H1 (cell line): ENCODE measurements at regions not wholly inside any gene's neighbourhood (a gene's known extent, or its start where the extent isn't known, plus 50 kb on each side); places are given as distances from the start of the nearest gene placed in this dataset.

ENCODE experiments used
- CTCF ChIA-PET: fragments of 300-600 bp; sonication (Branson Sonifier 250); formaldehyde crosslinking; loops from one replicate; lab custom pipeline; 2021; ENCODE audit not compliant: partially characterized antibody; lab: Charles Lee
- POLR2A ChIA-PET: fragments of 300-600 bp; sonication (Branson Sonifier 250); formaldehyde crosslinking; loops from one replicate; lab custom pipeline; 2021; ENCODE audit warnings: inconsistent platforms; ENCODE audit not compliant: partially characterized antibody; lab: Charles Lee
- DNase-seq, 2 experiments: peaks; one replicate each; pipeline versions ENCODE4 v3.0.0 to v3.0.0-alpha.2; 2010 to 2022; ENCODE audit warnings: low spot score in 2 of 2, low read depth in 1 of 2, mixed read lengths in 1 of 2
- FAIRE-seq: peaks from 2 replicates; lab custom pipeline; 2011; peaks lifted over from hg19 to GRCh38; lab: Jason Lieb, UNC
- H2AFZ ChIP-seq: 2 replicates; pipeline ENCODE4 v1.8.1; 2012; ENCODE audit warnings: low read length, inconsistent platforms
- H2AK5ac ChIP-seq: 2 replicates; pipeline ENCODE4 v1.6.1; 2013; ENCODE audit warnings: low read depth, low read length
- H2BK120ac ChIP-seq: replicated peaks from 2 replicates; pipeline ENCODE3; 2013; ENCODE audit warnings: low read depth, low read length, inconsistent platforms
- H2BK12ac ChIP-seq: 2 replicates; pipeline ENCODE4 v1.6.1; 2013; ENCODE audit warnings: low read depth, low read length
- H2BK15ac ChIP-seq: 2 replicates; pipeline ENCODE4 v1.6.1; 2013; ENCODE audit warnings: low read length
- H2BK20ac ChIP-seq: 2 replicates; pipeline ENCODE4 v1.6.1; 2013; ENCODE audit warnings: low read length
- H2BK5ac ChIP-seq: 2 replicates; pipeline ENCODE4 v1.6.1; 2013; ENCODE audit warnings: low read depth, low read length
- H3K14ac ChIP-seq: 2 replicates; pipeline ENCODE4 v1.6.1; 2013; ENCODE audit warnings: inconsistent platforms; ENCODE audit not compliant: insufficient read length
- H3K18ac ChIP-seq: 2 replicates; pipeline ENCODE4 v1.6.1; 2013; ENCODE audit warnings: low read length; ENCODE audit errors: extremely low read depth
- H3K23ac ChIP-seq: 2 replicates; pipeline ENCODE4 v1.6.1; 2013; ENCODE audit warnings: inconsistent platforms; ENCODE audit not compliant: insufficient read length
- H3K23me2 ChIP-seq: 2 replicates; pipeline ENCODE4 v1.6.1; 2013; ENCODE audit warnings: low read depth, low read length
- H3K27ac ChIP-seq: 2 replicates; pipeline ENCODE4 v1.6.1; 2011; ENCODE audit warnings: low read depth, low read length, inconsistent platforms
- H3K27me3 ChIP-seq, 4 experiments: replicated peaks in 1 of 4; 1 replicate in 1 of 4; 2 replicates in 3 of 4; pipeline versions ENCODE4 v1.6.1 to v1.8.1; 2011 to 2013; ENCODE audit warnings: low read length in 3 of 4, mild to moderate bottlenecking in 3 of 4, inconsistent platforms in 2 of 4, mixed read lengths in 2 of 4, moderate library complexity in 1 of 4; ENCODE audit not compliant: control insufficient read depth in 3 of 4, insufficient read depth in 3 of 4; ENCODE audit errors: extremely low read depth in 1 of 4
- H3K36me3 ChIP-seq, 4 experiments: 2 replicates each; pipeline versions ENCODE4 v1.6.1 to v1.8.1; 2011 to 2013; ENCODE audit warnings: mild to moderate bottlenecking in 4 of 4, low read length in 3 of 4, moderate library complexity in 2 of 4, control low read depth in 1 of 4, inconsistent platforms in 1 of 4; ENCODE audit not compliant: insufficient read depth in 4 of 4, control insufficient read depth in 2 of 4
- H3K4ac ChIP-seq: replicated peaks from 2 replicates; pipeline ENCODE3; 2013; ENCODE audit warnings: low read length, low read depth, mixed read lengths, inconsistent platforms; ENCODE audit not compliant: insufficient read length
- H3K4me1 ChIP-seq, 4 experiments: replicated peaks in 1 of 4; 1 replicate in 1 of 4; 2 replicates in 3 of 4; pipeline versions ENCODE4 v1.6.1 to v1.8.1; 2011 to 2013; ENCODE audit warnings: low read length in 3 of 4, inconsistent platforms in 2 of 4, mixed read lengths in 1 of 4; ENCODE audit not compliant: insufficient read depth in 4 of 4, control insufficient read depth in 3 of 4
- H3K4me2 ChIP-seq, 2 experiments: 2 replicates each; pipeline versions ENCODE4 v1.6.1 to v1.8.1; 2011 to 2013; ENCODE audit warnings: low read depth in 2 of 2, low read length in 2 of 2, control low read depth in 1 of 2, inconsistent platforms in 1 of 2, mild to moderate bottlenecking in 1 of 2; ENCODE audit not compliant: insufficient read depth in 1 of 2
- H3K4me3 ChIP-seq, 4 experiments: fragments of 200-600, 300-600 bp in 1 of 4; sonication (generic), shearing (Covaris generic), sonication (Bioruptor Twin) in 1 of 4; 2 replicates each; pipeline versions ENCODE4 v1.5.1 to v1.8.1; 2011 to 2016; ENCODE audit warnings: low read length in 4 of 4, low read depth in 3 of 4, control low read depth in 2 of 4, inconsistent platforms in 2 of 4, mild to moderate bottlenecking in 2 of 4, mixed read lengths in 1 of 4, moderate library complexity in 1 of 4; ENCODE audit not compliant: insufficient read depth in 2 of 4; ENCODE audit errors: extremely low read depth in 1 of 4
- H3K56ac ChIP-seq: replicated peaks from 2 replicates; pipeline ENCODE3; 2013; ENCODE audit warnings: low read depth, mild to moderate bottlenecking, mixed read lengths, low read length, inconsistent platforms; ENCODE audit not compliant: insufficient read length
- H3K79me1 ChIP-seq: 2 replicates; pipeline ENCODE4 v1.6.1; 2013; ENCODE audit warnings: low read depth, low read length, control low read depth
- H3K79me2 ChIP-seq, 2 experiments: 2 replicates each; pipeline versions ENCODE4 v1.6.1 to v1.8.1; 2012 to 2013; ENCODE audit warnings: low read length in 2 of 2, mild to moderate bottlenecking in 2 of 2, inconsistent platforms in 1 of 2; ENCODE audit not compliant: insufficient read depth in 2 of 2, control insufficient read depth in 1 of 2
- H3K9ac ChIP-seq, 4 experiments: replicated peaks in 1 of 4; 1 replicate in 1 of 4; 2 replicates in 3 of 4; pipeline versions ENCODE4 v1.6.1 to v1.8.1; 2011 to 2013; ENCODE audit warnings: low read depth in 3 of 4, low read length in 3 of 4, control low read depth in 2 of 4, mild to moderate bottlenecking in 2 of 4, moderate library complexity in 2 of 4, inconsistent platforms in 1 of 4; ENCODE audit errors: extremely low read depth in 1 of 4
- H3K9me3 ChIP-seq, 2 experiments: 2 replicates each; pipeline versions ENCODE4 v1.6.1 to v1.8.1; 2012 to 2013; ENCODE audit warnings: mild to moderate bottlenecking in 2 of 2, moderate library complexity in 2 of 2, control low read depth in 1 of 2, inconsistent platforms in 1 of 2, low read depth in 1 of 2, low read length in 1 of 2, mixed read lengths in 1 of 2; ENCODE audit not compliant: insufficient read depth in 2 of 2
- H4K20me1 ChIP-seq, 2 experiments: replicated peaks in 1 of 2; 2 replicates each; pipeline versions ENCODE3 to v1.8.1; 2011 to 2013; ENCODE audit warnings: inconsistent platforms in 2 of 2, low read length in 2 of 2, mild to moderate bottlenecking in 1 of 2; ENCODE audit not compliant: insufficient read depth in 2 of 2, control insufficient read depth in 1 of 2
- H4K5ac ChIP-seq: 2 replicates; pipeline ENCODE4 v1.6.1; 2013; ENCODE audit warnings: low read length, low read depth, mixed read lengths, inconsistent platforms; ENCODE audit not compliant: insufficient read length
- H4K8ac ChIP-seq: 2 replicates; pipeline ENCODE4 v1.8.0; 2013; ENCODE audit warnings: mild to moderate bottlenecking, moderate library complexity, low read length, inconsistent platforms; ENCODE audit not compliant: insufficient read depth; ENCODE audit errors: extremely low read depth
- H4K91ac ChIP-seq: replicated peaks from 2 replicates; pipeline ENCODE3; 2013; ENCODE audit warnings: low read length, mixed read lengths, inconsistent platforms; ENCODE audit not compliant: insufficient read length
- CREB1 ChIP-seq: IDR thresholded peaks from 2 replicates; pipeline ENCODE4 v1.6.1; 2012; ENCODE audit warnings: inconsistent platforms
- HDAC2 ChIP-seq, 2 experiments: fragments of 300-600 bp in 1 of 2; sonication (generic) in 1 of 2; IDR thresholded peaks; 2 replicates each; pipeline ENCODE4 v1.6.1; 2011 to 2012; ENCODE audit warnings: low read depth in 2 of 2, low read length in 2 of 2, mild to moderate bottlenecking in 2 of 2, moderate library complexity in 2 of 2, borderline replicate concordance in 1 of 2, inconsistent platforms in 1 of 2
- NRF1 ChIP-seq: IDR thresholded peaks from 2 replicates; pipeline ENCODE4 v1.6.1; 2011; ENCODE audit warnings: mild to moderate bottlenecking, low read depth, low read length, improper control_type of control experiment
- SAP30 ChIP-seq: fragments of 300-600 bp; sonication (generic); IDR thresholded peaks from 2 replicates; pipeline ENCODE4 v1.7.1; 2012; ENCODE audit warnings: low read length, moderate library complexity, mild to moderate bottlenecking, inconsistent platforms; ENCODE audit not compliant: insufficient read depth, insufficient replicate concordance
- SUZ12 ChIP-seq: fragments of 200-600 bp; sonication (generic); IDR thresholded peaks from 2 replicates; pipeline ENCODE4 v1.6.1; 2012; ENCODE audit warnings: mild to moderate bottlenecking, inconsistent platforms, low read length, moderate library complexity, mixed read lengths
- WGBS, 2 experiments: shearing (Covaris generic) in 1 of 2; methylation state at CpG; one replicate each; pipeline versions ENCODE4 v1.1.6 to v1.1.7; 2013 to 2015; ENCODE audit warnings: low lambda C conversion rate in 2 of 2, mixed read lengths in 2 of 2, inconsistent platforms in 1 of 2, low coverage in 1 of 2, missing lambda C conversion rate in 1 of 2; ENCODE audit not compliant: insufficient replicate concordance in 2 of 2, insufficient coverage in 1 of 2, insufficient read length in 1 of 2; ENCODE audit errors: extremely low coverage in 1 of 2, missing lambda C conversion rate in 1 of 2; 5-methylcytosine and 5-hydroxymethylcytosine counted together

DNA sequence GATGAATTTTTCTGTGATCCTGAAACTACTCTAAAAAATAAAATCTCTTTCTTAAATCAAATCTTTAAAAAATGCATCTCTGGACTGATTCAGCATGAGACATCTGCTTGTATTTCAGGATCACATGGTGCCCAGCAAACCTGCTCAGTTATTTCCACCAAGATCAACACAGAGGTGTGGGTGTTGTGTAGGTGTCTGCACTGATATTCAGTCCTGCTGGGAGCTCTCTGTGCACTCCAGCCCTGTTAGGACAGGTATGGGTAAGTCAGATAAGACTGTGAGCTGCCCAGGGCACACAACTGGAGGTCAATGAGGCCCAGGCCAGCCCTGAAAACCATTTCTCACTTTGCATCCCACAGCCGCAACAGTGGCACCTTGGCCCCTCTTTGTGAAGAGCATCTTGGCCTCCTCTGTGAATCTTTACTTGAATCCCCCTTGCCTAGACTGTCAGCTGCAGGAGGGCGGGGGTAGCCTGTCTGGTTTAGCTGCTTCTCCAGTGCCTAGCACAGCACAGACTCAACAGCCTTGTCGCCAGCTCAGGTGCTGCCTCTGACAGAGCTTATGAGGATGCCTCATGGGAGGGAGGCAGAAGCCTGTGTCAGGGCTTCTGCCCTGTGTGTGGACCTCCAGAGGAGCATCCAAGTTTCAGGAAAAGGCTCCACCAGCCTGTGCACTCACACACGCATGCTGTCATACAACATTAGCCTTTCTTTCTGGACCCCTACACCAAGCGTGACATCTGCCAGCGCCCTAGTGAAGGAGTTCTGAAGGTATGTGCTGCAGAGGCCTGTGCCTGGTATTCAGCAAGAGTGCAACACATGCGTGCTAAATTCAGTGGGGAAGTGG is 187.6 kb upstream of the CST7 start:
- no peak overlapping the region for H2BK15ac ChIP-seq
- no peak overlapping the region for H3K4me3 ChIP-seq
- no peak overlapping the region for H4K5ac ChIP-seq
- H4K20me1 ChIP-seq = no peaks in the 10 kb centered on the region
- no peaks in the 10 kb centered on the region for H3K79me1 ChIP-seq
- no peak overlapping the region for H2AK5ac ChIP-seq
- H3K9ac ChIP-seq = no peak overlapping the region
- no peak overlapping the region for H3K23ac ChIP-seq
- H3K14ac ChIP-seq = no peak overlapping the region
- no peak overlapping the region for H3K4ac ChIP-seq
- CTCF ChIA-PET = interaction anchor here (0.6 kb wide), 1 partner anchor 112 kb away, joined by 3 read pairs; no protein-coding TSS in a partner anchor
- POLR2A ChIA-PET = no interaction called here
- H2AFZ ChIP-seq = no peak overlapping the region
- DNase-seq (no peak), FAIRE-seq (no peak)
- no peaks in the 10 kb centered on the region for H3K36me3 ChIP-seq
- no peak overlapping the region for H4K8ac ChIP-seq
- no peak overlapping the region for H2BK120ac ChIP-seq
- H3K18ac ChIP-seq = no peak overlapping the region
- TF ChIP-seq SAP30 = no peak
- TF ChIP-seq CREB1 = no peak
- TF ChIP-seq HDAC2 (IDR thresholded peaks at IDR 0.05; ENCODE audit: borderline replicate concordance in 1 of 2, low read depth in 2 of 2, low read length in 2 of 2) = no peak
- no peak for TF ChIP-seq NRF1
- no peak for TF ChIP-seq SUZ12
- no peaks in the 10 kb centered on the region for H3K4me1 ChIP-seq
- H3K27me3 ChIP-seq = no peaks in the 10 kb centered on the region
- H2BK20ac ChIP-seq = no peak overlapping the region
- peaks cover 0 to 2% of the 10 kb centered on the region in 2 experiments; a peak in 2 of 4 replicates for H3K9me3 ChIP-seq
- WGBS, 2 experiments = 85% methylated on average over 7 of the region's 7 CpGs; no CpG with 5 or more reads in 1 of the 2 experiments
- H2BK12ac ChIP-seq = no peak overlapping the region
- H3K23me2 ChIP-seq = no peaks in the 10 kb centered on the region
- no peak overlapping the region for H4K91ac ChIP-seq
- no peak overlapping the region for H3K56ac ChIP-seq
- no peaks in the 10 kb centered on the region for H3K79me2 ChIP-seq
- no peak overlapping the region for H3K4me2 ChIP-seq
- H3K27ac ChIP-seq = no peak overlapping the region
- H2BK5ac ChIP-seq = no peak overlapping the region
